ENCODE measurements at regions not wholly inside any gene's neighbourhood (a gene's known extent, or its start where the extent isn't known, plus 50 kb on each side); places are given as distances from the start of the nearest gene placed in this dataset.

DNA sequence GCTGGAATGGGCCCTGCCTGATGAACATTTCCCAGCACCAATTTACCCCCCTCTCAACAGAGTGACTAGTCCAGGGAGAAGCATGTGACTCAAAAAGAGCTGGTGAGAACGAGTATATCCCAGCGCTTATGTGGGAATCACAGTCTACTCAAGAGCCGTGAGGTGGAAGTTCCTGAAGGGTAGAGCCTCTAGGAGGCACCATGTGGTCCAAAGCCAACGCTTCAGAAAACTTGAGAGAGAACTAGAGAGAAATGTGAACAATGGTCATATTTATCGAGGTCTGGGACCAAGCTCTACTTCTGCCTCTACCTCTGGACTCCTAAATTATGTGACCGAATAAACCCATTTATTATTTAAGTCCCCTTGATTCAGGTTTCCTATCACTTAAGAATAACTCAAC, 111.0 kb upstream of the RAP2B start:
- ATAC-seq (peak; percentile 43), DNase-seq (ENCODE audit: low read depth, low spot score) (no peak)
- Histone ChIP-seq H4K20me1 (ENCODE audit: insufficient read depth) (no peaks in the 10 kb centered on the region), H3K4me1 (ENCODE audit: control insufficient read depth in 1 of 2, insufficient read depth in 2 of 2, low read length in 2 of 2) (peaks cover 22 to 36% of the 10 kb centered on the region in 2 experiments), H3K4me2 (ENCODE audit: low read length) (peak overlapping the region; percentile 68), H3K9me3 (ENCODE audit: control insufficient read depth in 1 of 2, insufficient read depth in 1 of 2, low read depth in 1 of 2, low read length in 2 of 2) (no peaks in the 10 kb centered on the region), H3K36me3 (ENCODE audit: control insufficient read depth in 1 of 2, insufficient read depth in 2 of 2, low read length in 2 of 2) (no peaks in the 10 kb centered on the region), H3K4me3 (replicated peaks in 1 of 2; ENCODE audit: low read depth in 1 of 2, low read length in 2 of 2) (peak overlapping the region in 1 of 2 experiments; percentile 28; a peak in 2 of 4 replicates), H3K27me3 (ENCODE audit: insufficient read depth, low read length) (no peaks in the 10 kb centered on the region), H3K79me2 (ENCODE audit: insufficient read depth, low read length) (no peaks in the 10 kb centered on the region), H3K27ac (ENCODE audit: low read depth, low read length) (peak overlapping the region; percentile 77), H2AFZ (ENCODE audit: low read depth, low read length, poor library complexity, severe bottlenecking) (peak overlapping the region; percentile 76), H3K9me2 (ENCODE audit: insufficient read depth) (no peaks in the 10 kb centered on the region), H3K9ac (ENCODE audit: low read length) (peak overlapping the region; percentile 40)
- ChIA-PET RAD21 (ENCODE audit: low non-redundant PET in 1 of 2, low total read pairs in 2 of 2, uncharacterized antibody in 2 of 2, unreplicated experiment in 2 of 2) (no interaction called here), CTCF (interaction anchor here (1.2 kb wide), 1 partner anchor 8 kb away, joined by 9 read pairs; no protein-coding TSS in a partner anchor), POLR2A (interaction anchor here (1.6 to 2.7 kb wide), 5 partner anchors 8 to 233 kb away, joined by 4 to 23 read pairs (median 5); partner anchors contain the start of gene RAP2B)
- BruUV-seq (replicated peaks) = no TSS peak
- intact Hi-C loops (cut with micrococcal nuclease) = loop anchor here (1.0 to 5.0 kb wide), 2 partner anchors 111 to 784 kb away; partner anchors contain the start of genes MBNL1 and RAP2B
- TF ChIP-seq, protein P1, sequence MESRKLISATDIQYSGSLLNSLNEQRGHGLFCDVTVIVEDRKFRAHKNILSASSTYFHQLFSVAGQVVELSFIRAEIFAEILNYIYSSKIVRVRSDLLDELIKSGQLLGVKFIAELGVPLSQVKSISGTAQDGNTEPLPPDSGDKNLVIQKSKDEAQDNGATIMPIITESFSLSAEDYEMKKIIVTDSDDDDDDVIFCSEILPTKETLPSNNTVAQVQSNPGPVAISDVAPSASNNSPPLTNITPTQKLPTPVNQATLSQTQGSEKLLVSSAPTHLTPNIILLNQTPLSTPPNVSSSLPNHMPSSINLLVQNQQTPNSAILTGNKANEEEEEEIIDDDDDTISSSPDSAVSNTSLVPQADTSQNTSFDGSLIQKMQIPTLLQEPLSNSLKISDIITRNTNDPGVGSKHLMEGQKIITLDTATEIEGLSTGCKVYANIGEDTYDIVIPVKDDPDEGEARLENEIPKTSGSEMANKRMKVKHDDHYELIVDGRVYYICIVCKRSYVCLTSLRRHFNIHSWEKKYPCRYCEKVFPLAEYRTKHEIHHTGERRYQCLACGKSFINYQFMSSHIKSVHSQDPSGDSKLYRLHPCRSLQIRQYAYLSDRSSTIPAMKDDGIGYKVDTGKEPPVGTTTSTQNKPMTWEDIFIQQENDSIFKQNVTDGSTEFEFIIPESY (IDR thresholded peaks at IDR 0.05; ENCODE audit: extremely low read depth, insufficient replicate concordance, low read length) = no peak
- TF ChIP-seq YY1 (IDR thresholded peaks at IDR 0.05; ENCODE audit: extremely low read depth, insufficient replicate concordance, low read depth, low read length) = no peak
- TF ChIP-seq RAD21 (IDR thresholded peaks at IDR 0.05; ENCODE audit: low read depth) = peak; percentile 2; the same call in 1 of the 2 replicates
- TF ChIP-seq, protein P2, sequence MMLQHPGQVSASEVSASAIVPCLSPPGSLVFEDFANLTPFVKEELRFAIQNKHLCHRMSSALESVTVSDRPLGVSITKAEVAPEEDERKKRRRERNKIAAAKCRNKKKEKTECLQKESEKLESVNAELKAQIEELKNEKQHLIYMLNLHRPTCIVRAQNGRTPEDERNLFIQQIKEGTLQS (IDR thresholded peaks at IDR 0.05) = no peak; the same call in 1 of the 2 replicates
- TF ChIP-seq ZFX (IDR thresholded peaks at IDR 0.05) = no peak
- TF ChIP-seq, protein P3, sequence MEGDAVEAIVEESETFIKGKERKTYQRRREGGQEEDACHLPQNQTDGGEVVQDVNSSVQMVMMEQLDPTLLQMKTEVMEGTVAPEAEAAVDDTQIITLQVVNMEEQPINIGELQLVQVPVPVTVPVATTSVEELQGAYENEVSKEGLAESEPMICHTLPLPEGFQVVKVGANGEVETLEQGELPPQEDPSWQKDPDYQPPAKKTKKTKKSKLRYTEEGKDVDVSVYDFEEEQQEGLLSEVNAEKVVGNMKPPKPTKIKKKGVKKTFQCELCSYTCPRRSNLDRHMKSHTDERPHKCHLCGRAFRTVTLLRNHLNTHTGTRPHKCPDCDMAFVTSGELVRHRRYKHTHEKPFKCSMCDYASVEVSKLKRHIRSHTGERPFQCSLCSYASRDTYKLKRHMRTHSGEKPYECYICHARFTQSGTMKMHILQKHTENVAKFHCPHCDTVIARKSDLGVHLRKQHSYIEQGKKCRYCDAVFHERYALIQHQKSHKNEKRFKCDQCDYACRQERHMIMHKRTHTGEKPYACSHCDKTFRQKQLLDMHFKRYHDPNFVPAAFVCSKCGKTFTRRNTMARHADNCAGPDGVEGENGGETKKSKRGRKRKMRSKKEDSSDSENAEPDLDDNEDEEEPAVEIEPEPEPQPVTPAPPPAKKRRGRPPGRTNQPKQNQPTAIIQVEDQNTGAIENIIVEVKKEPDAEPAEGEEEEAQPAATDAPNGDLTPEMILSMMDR (IDR thresholded peaks at IDR 0.05 in 2 of 3, conservative IDR thresholded peaks at IDR 0.05 in 1 of 3; ENCODE audit: borderline replicate concordance in 1 of 3, insufficient read depth in 1 of 3, low read depth in 2 of 3, low read length in 2 of 3) = 0 out of 6 replicates have a peak, but pooled peaks of 1 of the 3 experiments have one; percentile 23
- no peak for TF ChIP-seq FOSL1 (IDR thresholded peaks at IDR 0.05; ENCODE audit: low read depth)
- TF ChIP-seq POLR2AphosphoS5 (IDR thresholded peaks at IDR 0.05; ENCODE audit: low read depth, low read length) = no peak
